HepG2 (cell line): ENCODE measurements at regions not wholly inside any gene's neighbourhood (a gene's known extent, or its start where the extent isn't known, plus 50 kb on each side); places are given as distances from the start of the nearest gene placed in this dataset.

Source experiments
- ATAC-seq: fragments of 200-7000 bp; cut with Tn5 transposase; 3 replicates; pipeline ENCODE4 v1.9.1; 2020; ENCODE audit warnings: mild to moderate bottlenecking, moderate library complexity
- BruUV-seq: library from RNA; stranded (reverse); fragments of 400-500 nt; replicated peaks from 2 replicates; lab custom pipeline; 2021; lab: Mats Ljungman, UMichigan
- CTCF ChIA-PET: fragments of 300-600 bp; formaldehyde crosslinking; extraction: SDS; loops from one replicate; lab custom pipeline; 2021; ENCODE audit warnings: low total read pairs, inconsistent platforms, low intra/inter-chr PET ratio; lab: Yijun Ruan, JAX
- POLR2A ChIA-PET: fragments of 350-600 bp; sonication (Branson Sonifier 250); formaldehyde crosslinking; loops from one replicate; lab custom pipeline; 2020; ENCODE audit warnings: antibody characterized with exemption, inconsistent platforms; lab: Yijun Ruan, JAX
- DNase-seq: peaks from one replicate; pipeline ENCODE4 v3.0.0-alpha.2; 2015; ENCODE audit warnings: low spot score
- FAIRE-seq: peaks from 3 replicates; lab custom pipeline; 2011; peaks lifted over from hg19 to GRCh38; lab: Jason Lieb, UNC
- H2AFZ ChIP-seq: one replicate; pipeline ENCODE4 v1.6.1; 2011; ENCODE audit warnings: low read length, inconsistent platforms
- H3K27ac ChIP-seq: fragments of 300-600 bp; 3 replicates; pipeline ENCODE4 v1.8.0; 2011; ENCODE audit warnings: mixed run types, mild to moderate bottlenecking, mixed read lengths, low read length, inconsistent platforms; ENCODE audit not compliant: insufficient read depth; ENCODE audit errors: extremely low read length
- H3K27me3 ChIP-seq, 2 experiments: fragments of 200-600 bp in 1 of 2; 2 replicates in 1 of 2; 3 replicates in 1 of 2; pipeline versions ENCODE4 v1.6.0 to v1.8.0; 2011; ENCODE audit warnings: low read length in 2 of 2, mild to moderate bottlenecking in 2 of 2, moderate library complexity in 2 of 2, inconsistent platforms in 1 of 2; ENCODE audit not compliant: insufficient read depth in 2 of 2, control insufficient read depth in 1 of 2
- H3K36me3 ChIP-seq, 2 experiments: fragments of 200-600 bp in 1 of 2; replicated peaks in 1 of 2; 2 replicates in 1 of 2; 3 replicates in 1 of 2; pipeline versions ENCODE4 v1.5.1 to v1.8.0; 2011; ENCODE audit warnings: low read length in 2 of 2, inconsistent platforms in 1 of 2; ENCODE audit not compliant: insufficient read depth in 2 of 2, control insufficient read depth in 1 of 2
- H3K4me1 ChIP-seq: 2 replicates; pipeline ENCODE4 v1.5.1; 2012; ENCODE audit warnings: low read length, inconsistent platforms; ENCODE audit not compliant: insufficient read depth
- H3K4me2 ChIP-seq: 2 replicates; pipeline ENCODE4 v1.6.0; 2011; ENCODE audit warnings: low read depth, low read length, inconsistent platforms
- H3K4me3 ChIP-seq, 3 experiments: fragments of 200-600 bp in 1 of 3; sonication (generic), shearing (Covaris generic) in 1 of 3; replicated peaks in 1 of 3; 2 replicates each; pipeline ENCODE4 v1.5.1; 2011 to 2016; ENCODE audit warnings: low read length in 3 of 3, inconsistent platforms in 2 of 3, low read depth in 2 of 3, mild to moderate bottlenecking in 2 of 3, control low read depth in 1 of 3, mixed read lengths in 1 of 3; ENCODE audit not compliant: insufficient read depth in 1 of 3
- H3K79me2 ChIP-seq: one replicate; pipeline ENCODE4 v1.6.1; 2011; ENCODE audit warnings: low read length, inconsistent platforms; ENCODE audit not compliant: insufficient read depth
- H3K9ac ChIP-seq: 2 replicates; pipeline ENCODE4 v1.6.0; 2011; ENCODE audit warnings: mild to moderate bottlenecking, low read depth, low read length, inconsistent platforms; ENCODE audit not compliant: insufficient read depth
- H3K9me3 ChIP-seq: 2 replicates; pipeline ENCODE4 v1.5.1; 2012; ENCODE audit warnings: mild to moderate bottlenecking, low read length
- H4K20me1 ChIP-seq: 2 replicates; pipeline ENCODE4 v1.6.0; 2011; ENCODE audit warnings: inconsistent platforms, mild to moderate bottlenecking, low read length, moderate library complexity; ENCODE audit not compliant: insufficient read depth
- CHCHD3 ChIP-seq: sonication (generic); formaldehyde crosslinking; IDR thresholded peaks from 2 replicates; pipeline ENCODE4 v1.8.0; 2022; ENCODE audit warnings: mild to moderate bottlenecking, missing genetic modification reagents, moderate library complexity
- EED ChIP-seq: sonication (generic); formaldehyde crosslinking; IDR thresholded peaks from 2 replicates; pipeline ENCODE4 v1.5.0; 2020; ENCODE audit warnings: mild to moderate bottlenecking, missing genetic modification reagents
- HMGXB4 ChIP-seq, 2 experiments: sonication (generic) in 1 of 2; formaldehyde crosslinking in 1 of 2; IDR thresholded peaks; 2 replicates each; pipeline versions ENCODE4 v1.4.0 to v1.6.1; 2018 to 2020; ENCODE audit warnings: missing genetic modification reagents in 2 of 2, borderline replicate concordance in 1 of 2, low read depth in 1 of 2, mild to moderate bottlenecking in 1 of 2, missing biosample characterization in 1 of 2
- KDM6A ChIP-seq: IDR thresholded peaks from 2 replicates; pipeline ENCODE4 v1.6.1; 2016; ENCODE audit warnings: low read depth
- KLF12 ChIP-seq: sonication (generic); formaldehyde crosslinking; IDR thresholded peaks from 2 replicates; pipeline ENCODE4 v1.4.0; 2020; ENCODE audit warnings: missing genetic modification reagents, borderline replicate concordance
- MAZ ChIP-seq, 2 experiments: sonication (generic) in 1 of 2; formaldehyde crosslinking in 1 of 2; IDR thresholded peaks; 2 replicates each; pipeline versions ENCODE4 v1.5.0 to v1.6.1; 2012 to 2020; ENCODE audit warnings: low read depth in 2 of 2, mild to moderate bottlenecking in 2 of 2, borderline replicate concordance in 1 of 2, improper control_type of control experiment in 1 of 2, low read length in 1 of 2, missing genetic modification reagents in 1 of 2, moderate library complexity in 1 of 2
- NFIC ChIP-seq: IDR thresholded peaks from 2 replicates; pipeline ENCODE4 v1.6.1; 2012; ENCODE audit warnings: mild to moderate bottlenecking, low read length, inconsistent platforms
- RFX5 ChIP-seq: IDR thresholded peaks from 2 replicates; pipeline ENCODE4 v1.6.1; 2011; ENCODE audit warnings: low read depth, low read length, improper control_type of control experiment
- SOX13 ChIP-seq, 3 experiments: fragments of 450-650 bp in 1 of 3; sonication (generic) in 1 of 3; formaldehyde crosslinking in 1 of 3; IDR thresholded peaks in 2 of 3; conservative IDR thresholded peaks in 1 of 3; 2 replicates each; pipeline versions ENCODE4 v1.5.0 to v1.6.1; 2016 to 2020; ENCODE audit warnings: antibody characterized with exemption in 1 of 3, mild to moderate bottlenecking in 1 of 3, missing compliant biosample characterization in 1 of 3, missing genetic modification reagents in 1 of 3, moderate library complexity in 1 of 3
- ZNF816 ChIP-seq: sonication (generic); formaldehyde crosslinking; IDR thresholded peaks from 2 replicates; pipeline ENCODE4 v1.8.0; 2022; ENCODE audit warnings: missing genetic modification reagents, mild to moderate bottlenecking, borderline replicate concordance
- whole genome bisulfite sequencing: methylation state at CpG from one replicate; pipeline ENCODE4 v1.1.6; 2017; ENCODE audit warnings: low lambda C conversion rate; 5-methylcytosine and 5-hydroxymethylcytosine counted together
- in situ Hi-C: cut with HindIII; loops from 2 replicates; pipeline ENCODE4 v1.10.0; 2017; ENCODE audit warnings: low pct_unique_long_range_greater_than_20kb; ENCODE audit not compliant: extremely low pct_ligation_motif_present
- intact Hi-C: fragments of 100-400 bp; cut with micrococcal nuclease; formaldehyde crosslinking; loops from one replicate; pipeline ENCODE4 v1.10.0; 2022; ENCODE audit not compliant: unreplicated experiment
- TF ChIP-seq, protein P1 (sequence below): sonication (generic); formaldehyde crosslinking; IDR thresholded peaks from 2 replicates; pipeline ENCODE4 v1.5.0; 2020; ENCODE audit warnings: mild to moderate bottlenecking, missing genetic modification reagents, borderline replicate concordance

DNA sequence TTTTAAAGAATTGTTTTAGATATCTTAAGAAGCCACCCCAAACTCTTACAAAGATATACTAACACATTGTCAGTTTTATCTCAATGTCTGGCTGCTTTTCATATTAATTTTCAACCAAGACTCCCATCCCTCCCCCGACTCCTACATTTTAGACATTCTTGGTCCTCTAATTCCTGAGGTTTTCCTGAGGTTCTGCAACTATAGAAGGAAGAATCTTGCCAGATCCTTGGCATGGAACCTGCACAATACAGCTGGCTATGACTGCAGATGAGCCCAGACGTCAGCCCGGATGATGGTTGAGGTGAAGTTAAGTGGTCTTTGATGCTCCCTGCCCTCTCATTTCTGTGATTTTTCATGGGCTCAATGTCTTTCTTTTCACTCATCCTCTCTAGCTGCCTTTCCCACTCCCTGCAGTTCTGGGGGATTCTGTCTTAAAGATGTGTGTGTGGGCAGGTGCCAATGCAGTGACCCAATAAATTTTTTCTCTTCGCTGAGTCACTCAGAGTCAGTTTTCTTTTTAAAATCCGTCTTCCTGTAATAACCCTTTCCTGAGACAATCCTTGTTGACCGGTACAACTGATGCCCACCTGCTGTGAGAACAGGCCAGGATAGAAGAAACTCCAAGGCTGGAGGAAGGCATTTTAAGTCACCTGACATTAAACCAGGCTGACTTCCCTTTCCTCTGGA is 237.8 kb upstream of the GAS1 start:
- POLR2A ChIA-PET: no interaction called here
- Histone ChIP-seq H3K9me3 (no peaks in the 10 kb centered on the region), H3K4me1 (no peaks in the 10 kb centered on the region), H3K27me3 (peaks cover 0 to 15% of the 10 kb centered on the region in 2 experiments; a peak in 1 of 5 replicates), H3K79me2 (no peaks in the 10 kb centered on the region), H3K4me2 (no peak overlapping the region), H3K4me3 (no peak overlapping the region)
- no peak for DNase-seq
- intact Hi-C loops: no loop called here
- 11% methylated on average over 6 of the region's 6 CpGs for WGBS
- in situ Hi-C loops: no loop called here
- TF ChIP-seq CHCHD3 (CRISPR knock-in tag) (no peak), KLF12 (CRISPR knock-in tag) (no peak), MAZ (IDR thresholded peaks at IDR 0.05; ENCODE audit: borderline replicate concordance, low read depth, low read length) (no peak), MAZ (CRISPR knock-in tag; IDR thresholded peaks at IDR 0.05; ENCODE audit: low read depth) (no peak), EED (CRISPR knock-in tag) (no peak), NFIC (no peak), SOX13 (IDR thresholded peaks at IDR 0.05) (no peak), SOX13 (CRISPR knock-in tag; conservative IDR thresholded peaks at IDR 0.05 in 1 of 2, IDR thresholded peaks at IDR 0.05 in 1 of 2) (no peak), RFX5 (no peak), KDM6A (CRISPR knock-in tag) (no peak), HMGXB4 (CRISPR knock-in tag; IDR thresholded peaks at IDR 0.05; ENCODE audit: borderline replicate concordance in 1 of 2, low read depth in 1 of 2) (no peak), ZNF816 (CRISPR knock-in tag) (no peak)
- TF ChIP-seq, protein P1, sequence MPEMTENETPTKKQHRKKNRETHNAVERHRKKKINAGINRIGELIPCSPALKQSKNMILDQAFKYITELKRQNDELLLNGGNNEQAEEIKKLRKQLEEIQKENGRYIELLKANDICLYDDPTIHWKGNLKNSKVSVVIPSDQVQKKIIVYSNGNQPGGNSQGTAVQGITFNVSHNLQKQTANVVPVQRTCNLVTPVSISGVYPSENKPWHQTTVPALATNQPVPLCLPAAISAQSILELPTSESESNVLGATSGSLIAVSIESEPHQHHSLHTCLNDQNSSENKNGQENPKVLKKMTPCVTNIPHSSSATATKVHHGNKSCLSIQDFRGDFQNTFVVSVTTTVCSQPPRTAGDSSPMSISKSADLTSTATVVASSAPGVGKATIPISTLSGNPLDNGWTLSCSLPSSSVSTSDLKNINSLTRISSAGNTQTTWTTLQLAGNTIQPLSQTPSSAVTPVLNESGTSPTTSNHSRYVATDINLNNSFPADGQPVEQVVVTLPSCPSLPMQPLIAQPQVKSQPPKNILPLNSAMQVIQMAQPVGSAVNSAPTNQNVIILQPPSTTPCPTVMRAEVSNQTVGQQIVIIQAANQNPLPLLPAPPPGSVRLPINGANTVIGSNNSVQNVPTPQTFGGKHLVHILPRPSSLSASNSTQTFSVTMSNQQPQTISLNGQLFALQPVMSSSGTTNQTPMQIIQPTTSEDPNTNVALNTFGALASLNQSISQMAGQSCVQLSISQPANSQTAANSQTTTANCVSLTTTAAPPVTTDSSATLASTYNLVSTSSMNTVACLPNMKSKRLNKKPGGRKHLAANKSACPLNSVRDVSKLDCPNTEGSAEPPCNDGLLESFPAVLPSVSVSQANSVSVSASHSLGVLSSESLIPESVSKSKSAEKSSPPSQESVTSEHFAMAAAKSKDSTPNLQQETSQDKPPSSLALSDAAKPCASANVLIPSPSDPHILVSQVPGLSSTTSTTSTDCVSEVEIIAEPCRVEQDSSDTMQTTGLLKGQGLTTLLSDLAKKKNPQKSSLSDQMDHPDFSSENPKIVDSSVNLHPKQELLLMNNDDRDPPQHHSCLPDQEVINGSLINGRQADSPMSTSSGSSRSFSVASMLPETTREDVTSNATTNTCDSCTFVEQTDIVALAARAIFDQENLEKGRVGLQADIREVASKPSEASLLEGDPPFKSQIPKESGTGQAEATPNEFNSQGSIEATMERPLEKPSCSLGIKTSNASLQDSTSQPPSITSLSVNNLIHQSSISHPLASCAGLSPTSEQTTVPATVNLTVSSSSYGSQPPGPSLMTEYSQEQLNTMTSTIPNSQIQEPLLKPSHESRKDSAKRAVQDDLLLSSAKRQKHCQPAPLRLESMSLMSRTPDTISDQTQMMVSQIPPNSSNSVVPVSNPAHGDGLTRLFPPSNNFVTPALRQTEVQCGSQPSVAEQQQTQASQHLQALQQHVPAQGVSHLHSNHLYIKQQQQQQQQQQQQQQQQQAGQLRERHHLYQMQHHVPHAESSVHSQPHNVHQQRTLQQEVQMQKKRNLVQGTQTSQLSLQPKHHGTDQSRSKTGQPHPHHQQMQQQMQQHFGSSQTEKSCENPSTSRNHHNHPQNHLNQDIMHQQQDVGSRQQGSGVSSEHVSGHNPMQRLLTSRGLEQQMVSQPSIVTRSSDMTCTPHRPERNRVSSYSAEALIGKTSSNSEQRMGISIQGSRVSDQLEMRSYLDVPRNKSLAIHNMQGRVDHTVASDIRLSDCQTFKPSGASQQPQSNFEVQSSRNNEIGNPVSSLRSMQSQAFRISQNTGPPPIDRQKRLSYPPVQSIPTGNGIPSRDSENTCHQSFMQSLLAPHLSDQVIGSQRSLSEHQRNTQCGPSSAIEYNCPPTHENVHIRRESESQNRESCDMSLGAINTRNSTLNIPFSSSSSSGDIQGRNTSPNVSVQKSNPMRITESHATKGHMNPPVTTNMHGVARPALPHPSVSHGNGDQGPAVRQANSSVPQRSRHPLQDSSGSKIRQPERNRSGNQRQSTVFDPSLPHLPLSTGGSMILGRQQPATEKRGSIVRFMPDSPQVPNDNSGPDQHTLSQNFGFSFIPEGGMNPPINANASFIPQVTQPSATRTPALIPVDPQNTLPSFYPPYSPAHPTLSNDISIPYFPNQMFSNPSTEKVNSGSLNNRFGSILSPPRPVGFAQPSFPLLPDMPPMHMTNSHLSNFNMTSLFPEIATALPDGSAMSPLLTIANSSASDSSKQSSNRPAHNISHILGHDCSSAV: no peak
- TF ChIP-seq, all 625 proteins: peak for 0
- H4K20me1 ChIP-seq: no peaks in the 10 kb centered on the region
- no peak overlapping the region for H2AFZ ChIP-seq
- CTCF ChIA-PET: no interaction called here
- H3K9ac ChIP-seq: no peak overlapping the region
- no peaks in the 10 kb centered on the region for H3K36me3 ChIP-seq
- no TSS peak for BruUV-seq
- FAIRE-seq (no peak), ATAC-seq (no peak)
- no peak overlapping the region for H3K27ac ChIP-seq
